ENCODE measurements at regions not wholly inside any gene's neighbourhood (a gene's known extent, or its start where the extent isn't known, plus 50 kb on each side); places are given as distances from the start of the nearest gene placed in this dataset.

GRCh38 chr4:54553001-54553400, 104.8 kb upstream of the KIT start:
- POLR2A ChIA-PET, result no interaction called here
- Histone ChIP-seq H3K79me2 (ENCODE audit: control insufficient read depth, insufficient read depth, low read length) (no peaks in the 10 kb centered on the region), H4K20me1 (ENCODE audit: control insufficient read depth, insufficient read depth, low read length, poor library complexity, severe bottlenecking) (no peaks in the 10 kb centered on the region), H3K27me3 (replicated peaks in 1 of 4; ENCODE audit: control extremely low read depth in 1 of 4, control insufficient read depth in 3 of 4, insufficient read depth in 4 of 4, low read length in 3 of 4) (no peaks in the 10 kb centered on the region), H3K4me1 (ENCODE audit: control insufficient read depth in 2 of 2, insufficient read depth in 2 of 2, low read length in 2 of 2) (no peaks in the 10 kb centered on the region), H3K27ac (ENCODE audit: low read length in 2 of 2) (no peak overlapping the region), H3K4me2 (replicated peaks; ENCODE audit: low read depth, low read length, poor library complexity, severe bottlenecking) (no peak overlapping the region), H3K4me3 (ENCODE audit: control extremely low read depth in 1 of 5, extremely low read depth in 1 of 5, insufficient read depth in 1 of 5, low read depth in 2 of 5, low read length in 4 of 5) (no peak overlapping the region), H2AFZ (ENCODE audit: insufficient read depth, low read depth, low read length, poor library complexity, severe bottlenecking) (no peak overlapping the region), H3K9me3 (ENCODE audit: control extremely low read depth in 1 of 3, control insufficient read depth in 2 of 3, insufficient read depth in 1 of 3, low read length in 2 of 3) (no peaks in the 10 kb centered on the region), H3K9ac (ENCODE audit: low read length) (no peak overlapping the region), H3K36me3 (replicated peaks in 1 of 2; ENCODE audit: control extremely low read depth in 1 of 2, control insufficient read depth in 1 of 2, extremely low read depth in 1 of 2, insufficient read depth in 2 of 2, low read length in 1 of 2) (no peaks in the 10 kb centered on the region)
- TF ChIP-seq EZH2 (IDR thresholded peaks at IDR 0.05; ENCODE audit: borderline replicate concordance, insufficient read depth, low read depth, low read length, poor library complexity, severe bottlenecking) (no peak), CTCF (IDR thresholded peaks at IDR 0.05) (no peak)
- no peak for DNase-seq
- Mint-ChIP-seq H3K27me3 (no peaks in the 10 kb centered on the region), H3K27ac (no peak overlapping the region), H3K4me3 (no peak overlapping the region), H3K9me3 (ENCODE audit: insufficient read depth) (no peaks in the 10 kb centered on the region), H3K4me1 (no peaks in the 10 kb centered on the region)
- ATAC-seq (ENCODE audit: low read depth), result no peak
- WGBS (ENCODE audit: insufficient coverage), result 86% methylated on average over 5 of the region's 5 CpGs
- CTCF ChIA-PET, result no interaction called here
- intact Hi-C loops (cut with micrococcal nuclease), result no loop called here

GRCh38 chr4:54554339-54554990, 103.3 kb upstream of the KIT start:
- H3K27me3 ChIP-seq (replicated peaks in 1 of 4; ENCODE audit: control extremely low read depth in 1 of 4, control insufficient read depth in 3 of 4, insufficient read depth in 4 of 4, low read length in 3 of 4), result no peaks in the 10 kb centered on the region
- no peak overlapping the region for H3K9ac ChIP-seq (ENCODE audit: low read length)
- ChIA-PET POLR2A (no interaction called here), CTCF (no interaction called here)
- ATAC-seq (ENCODE audit: low read depth), result no peak
- no peaks in the 10 kb centered on the region for H3K9me3 ChIP-seq (ENCODE audit: control extremely low read depth in 1 of 3, control insufficient read depth in 2 of 3, insufficient read depth in 1 of 3, low read length in 2 of 3)
- Mint-ChIP-seq H3K27ac (no peak overlapping the region), H3K27me3 (no peaks in the 10 kb centered on the region), H3K9me3 (ENCODE audit: insufficient read depth) (no peaks in the 10 kb centered on the region), H3K4me3 (no peak overlapping the region), H3K4me1 (no peaks in the 10 kb centered on the region)
- 93% methylated on average over 7 of the region's 9 CpGs for WGBS (ENCODE audit: insufficient coverage)
- no peaks in the 10 kb centered on the region for H3K79me2 ChIP-seq (ENCODE audit: control insufficient read depth, insufficient read depth, low read length)
- DNase-seq, result no peak
- H3K4me2 ChIP-seq (replicated peaks; ENCODE audit: low read depth, low read length, poor library complexity, severe bottlenecking), result no peak overlapping the region
- TF ChIP-seq CTCF (IDR thresholded peaks at IDR 0.05), result no peak
- TF ChIP-seq EZH2 (IDR thresholded peaks at IDR 0.05; ENCODE audit: borderline replicate concordance, insufficient read depth, low read depth, low read length, poor library complexity, severe bottlenecking), result no peak
- no peaks in the 10 kb centered on the region for H3K4me1 ChIP-seq (ENCODE audit: control insufficient read depth in 2 of 2, insufficient read depth in 2 of 2, low read length in 2 of 2)
- intact Hi-C loops (cut with micrococcal nuclease), result no loop called here
- no peaks in the 10 kb centered on the region for H4K20me1 ChIP-seq (ENCODE audit: control insufficient read depth, insufficient read depth, low read length, poor library complexity, severe bottlenecking)
- no peak overlapping the region for H3K4me3 ChIP-seq (ENCODE audit: control extremely low read depth in 1 of 5, extremely low read depth in 1 of 5, insufficient read depth in 1 of 5, low read depth in 2 of 5, low read length in 4 of 5)
- no peak overlapping the region for H2AFZ ChIP-seq (ENCODE audit: insufficient read depth, low read depth, low read length, poor library complexity, severe bottlenecking)
- no peak overlapping the region for H3K27ac ChIP-seq (ENCODE audit: low read length in 2 of 2)
- H3K36me3 ChIP-seq (replicated peaks in 1 of 2; ENCODE audit: control extremely low read depth in 1 of 2, control insufficient read depth in 1 of 2, extremely low read depth in 1 of 2, insufficient read depth in 2 of 2, low read length in 1 of 2), result no peaks in the 10 kb centered on the region

All from B cell (primary cell).